ENCODE measurements at regions not wholly inside any gene's neighbourhood (a gene's known extent, or its start where the extent isn't known, plus 50 kb on each side); places are given as distances from the start of the nearest gene placed in this dataset.

DNA sequence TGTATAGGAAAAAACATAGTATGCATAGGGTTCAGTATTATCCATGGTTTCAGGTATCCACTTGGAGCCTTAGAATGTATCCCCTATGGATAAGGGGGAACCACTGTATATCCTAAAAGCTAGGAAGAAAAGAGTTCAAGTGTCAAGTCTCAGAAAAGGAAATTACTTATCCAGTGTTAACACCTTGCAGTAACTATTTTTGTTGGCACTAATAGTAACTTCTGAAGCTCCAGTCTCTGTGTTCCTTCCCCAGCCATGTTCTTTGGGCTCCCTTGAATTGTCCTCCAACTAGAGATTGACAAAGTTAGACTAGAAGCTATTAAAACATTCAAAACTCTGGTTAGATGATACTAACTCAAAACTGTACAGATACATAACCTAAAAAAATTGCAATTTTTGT is 370.8 kb downstream of the NFIB start:
- no peak overlapping the region for H3K27ac ChIP-seq
- TF ChIP-seq ZFX (IDR thresholded peaks at IDR 0.05; ENCODE audit: borderline replicate concordance) = no peak
- TF ChIP-seq, protein P1, sequence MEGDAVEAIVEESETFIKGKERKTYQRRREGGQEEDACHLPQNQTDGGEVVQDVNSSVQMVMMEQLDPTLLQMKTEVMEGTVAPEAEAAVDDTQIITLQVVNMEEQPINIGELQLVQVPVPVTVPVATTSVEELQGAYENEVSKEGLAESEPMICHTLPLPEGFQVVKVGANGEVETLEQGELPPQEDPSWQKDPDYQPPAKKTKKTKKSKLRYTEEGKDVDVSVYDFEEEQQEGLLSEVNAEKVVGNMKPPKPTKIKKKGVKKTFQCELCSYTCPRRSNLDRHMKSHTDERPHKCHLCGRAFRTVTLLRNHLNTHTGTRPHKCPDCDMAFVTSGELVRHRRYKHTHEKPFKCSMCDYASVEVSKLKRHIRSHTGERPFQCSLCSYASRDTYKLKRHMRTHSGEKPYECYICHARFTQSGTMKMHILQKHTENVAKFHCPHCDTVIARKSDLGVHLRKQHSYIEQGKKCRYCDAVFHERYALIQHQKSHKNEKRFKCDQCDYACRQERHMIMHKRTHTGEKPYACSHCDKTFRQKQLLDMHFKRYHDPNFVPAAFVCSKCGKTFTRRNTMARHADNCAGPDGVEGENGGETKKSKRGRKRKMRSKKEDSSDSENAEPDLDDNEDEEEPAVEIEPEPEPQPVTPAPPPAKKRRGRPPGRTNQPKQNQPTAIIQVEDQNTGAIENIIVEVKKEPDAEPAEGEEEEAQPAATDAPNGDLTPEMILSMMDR (IDR thresholded peaks at IDR 0.05) = no peak

DNA sequence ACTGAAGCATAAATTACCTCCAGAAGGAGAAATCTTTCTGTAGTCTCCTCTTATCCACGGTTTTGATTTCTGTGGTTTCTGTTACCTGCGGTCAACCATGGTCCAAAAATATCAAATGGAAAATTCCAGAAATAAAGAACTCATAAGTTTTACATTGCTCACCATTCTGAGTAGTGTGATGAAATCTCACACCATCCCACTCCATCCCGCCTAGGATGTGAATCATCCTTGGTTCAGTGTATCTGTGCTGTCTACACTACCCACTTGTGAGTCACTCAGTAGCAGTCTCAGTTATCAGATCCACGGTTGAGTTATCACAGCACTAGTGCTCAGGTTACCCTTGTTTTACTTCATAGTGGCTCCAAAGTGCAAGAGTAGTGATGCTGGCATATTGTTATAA is 371.2 kb downstream of the NFIB start:
- no peak overlapping the region for H3K27ac ChIP-seq
- TF ChIP-seq, protein P1 (IDR thresholded peaks at IDR 0.05) = no peak
- TF ChIP-seq ZFX (IDR thresholded peaks at IDR 0.05; ENCODE audit: borderline replicate concordance) = no peak

DNA sequence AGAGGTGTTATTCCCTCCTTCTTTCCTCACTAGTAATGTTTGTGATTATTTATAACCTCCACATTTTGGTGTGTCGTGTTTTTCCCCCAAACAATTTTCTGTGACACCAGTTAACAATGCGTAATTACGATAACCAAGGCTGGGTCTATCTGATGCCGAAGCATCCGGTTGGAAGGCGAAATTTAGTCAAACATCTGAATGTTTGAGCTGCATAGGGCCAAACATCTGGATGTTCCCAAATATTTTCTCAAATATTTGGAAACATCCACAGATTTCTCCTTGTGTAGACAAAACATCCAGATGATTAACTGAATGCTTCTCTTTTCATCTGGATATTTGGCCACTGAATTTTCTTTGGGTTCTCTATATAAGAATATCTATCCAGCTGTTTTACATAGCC is 371.7 kb downstream of the NFIB start:
- H3K27ac ChIP-seq = no peak overlapping the region
- TF ChIP-seq ZFX (IDR thresholded peaks at IDR 0.05; ENCODE audit: borderline replicate concordance) = no peak
- TF ChIP-seq, protein P1 (IDR thresholded peaks at IDR 0.05) = no peak

DNA sequence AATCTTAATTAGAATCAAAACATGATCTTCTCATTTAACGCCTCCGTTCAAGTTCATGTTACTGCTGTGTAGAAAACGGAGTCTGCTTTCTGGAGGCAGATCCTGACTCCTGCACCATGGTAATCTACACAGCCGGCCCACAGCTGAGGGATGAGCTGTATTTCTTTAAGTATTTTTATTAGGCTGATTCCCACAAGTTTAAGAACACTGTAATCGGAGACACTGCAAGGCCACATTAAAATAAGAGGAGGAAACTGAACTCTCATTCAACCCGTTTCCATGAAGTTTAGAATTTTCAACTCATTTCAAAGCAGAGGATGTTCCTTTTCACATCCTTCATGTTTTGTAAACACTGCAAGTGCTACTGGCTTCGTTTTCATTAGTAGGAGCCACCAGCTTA is 372.2 kb downstream of the NFIB start:
- no peak for TF ChIP-seq ZFX (IDR thresholded peaks at IDR 0.05; ENCODE audit: borderline replicate concordance)
- TF ChIP-seq, protein P1 (IDR thresholded peaks at IDR 0.05) = no peak
- H3K27ac ChIP-seq = no peak overlapping the region

DNA sequence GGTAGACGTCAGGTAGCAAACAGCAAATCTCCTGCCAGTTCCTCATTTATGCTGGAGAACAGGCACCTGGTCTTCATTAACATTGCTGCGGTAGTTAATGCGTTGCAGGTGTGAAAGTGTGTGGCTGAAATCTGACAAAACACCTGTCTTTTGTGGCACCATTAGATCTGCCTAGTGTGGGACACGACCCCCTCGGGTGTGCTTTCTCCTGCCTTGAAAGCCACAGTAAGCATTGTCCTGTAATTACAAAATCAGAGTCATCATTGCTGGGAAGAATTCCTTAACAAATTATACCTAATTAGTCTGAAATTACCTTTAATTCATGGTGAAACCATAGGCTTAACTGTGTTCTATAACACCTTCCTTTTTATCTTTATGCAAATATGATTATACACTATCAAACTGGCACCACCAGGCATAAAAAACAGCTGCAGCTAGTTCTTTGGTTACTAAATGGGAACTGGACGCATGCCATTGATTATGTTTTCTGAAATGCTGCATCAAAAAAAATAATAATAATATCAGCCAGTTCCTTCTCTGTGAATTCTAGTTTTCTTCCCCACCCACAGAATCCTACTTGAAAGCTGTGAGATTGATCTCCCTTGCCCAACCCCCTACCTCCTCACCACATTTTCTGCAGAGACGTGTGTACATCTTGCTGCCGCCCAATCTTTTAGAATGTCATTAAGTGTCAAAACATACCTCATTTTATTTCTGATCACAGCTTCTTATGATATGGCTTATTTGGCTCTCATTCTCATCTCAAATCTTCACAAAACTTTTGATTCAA is 374.0 kb downstream of the NFIB start:
- TF ChIP-seq, protein P1 (IDR thresholded peaks at IDR 0.05) = no peak
- no peak for TF ChIP-seq ZFX (IDR thresholded peaks at IDR 0.05; ENCODE audit: borderline replicate concordance)
- H3K27ac ChIP-seq = no peak overlapping the region

DNA sequence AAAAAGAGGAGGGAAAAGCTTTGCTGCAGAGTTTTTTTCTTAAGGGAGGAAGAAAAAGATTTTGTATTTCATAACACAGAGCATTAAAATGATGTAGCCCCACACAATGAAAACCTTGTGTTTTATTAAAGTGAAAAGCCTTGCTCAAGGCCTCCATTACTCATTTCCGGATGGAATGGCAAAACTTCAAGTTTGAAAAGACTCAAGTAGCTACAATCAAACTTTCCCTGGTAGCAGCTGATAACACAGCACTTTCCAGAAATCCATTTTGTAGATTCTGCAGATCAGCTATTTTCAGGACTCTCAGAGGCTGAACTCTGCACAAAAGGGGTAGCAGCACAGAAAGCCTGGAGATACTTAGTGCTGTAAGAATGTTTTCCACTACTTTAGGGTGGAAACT is 374.8 kb downstream of the NFIB start:
- no peak overlapping the region for H3K27ac ChIP-seq

DNA sequence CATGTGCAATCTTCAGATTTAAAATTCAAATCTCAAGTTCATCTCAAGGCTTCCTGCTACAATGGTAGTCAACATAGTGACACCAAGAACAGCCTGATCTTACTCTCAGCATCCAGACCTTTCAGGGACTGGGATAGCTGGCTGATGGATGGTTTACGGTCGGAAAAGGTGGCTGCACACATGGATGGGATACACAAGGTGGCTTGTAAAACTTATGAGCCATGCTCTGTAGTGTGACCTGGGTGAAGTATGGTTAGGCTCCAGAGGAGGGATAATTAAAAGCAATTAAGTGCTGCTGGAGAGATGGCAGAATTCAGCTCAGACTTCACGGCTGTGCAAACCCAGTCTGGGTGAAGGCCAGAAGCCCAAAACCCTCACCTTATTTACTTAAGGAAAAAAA is 379.5 kb downstream of the NFIB start:
- no peak for TF ChIP-seq ZFX (IDR thresholded peaks at IDR 0.05; ENCODE audit: borderline replicate concordance)
- TF ChIP-seq, protein P1 (IDR thresholded peaks at IDR 0.05) = no peak
- H3K27ac ChIP-seq = no peak overlapping the region

More for the DNA sequence above, 374.8 kb downstream of the NFIB start:
- TF ChIP-seq, protein P1 (IDR thresholded peaks at IDR 0.05) = no peak
- no peak for TF ChIP-seq ZFX (IDR thresholded peaks at IDR 0.05; ENCODE audit: borderline replicate concordance)
